GM18873 (cell line): ENCODE measurements at regions not wholly inside any gene's neighbourhood (a gene's known extent, or its start where the extent isn't known, plus 50 kb on each side); places are given as distances from the start of the nearest gene placed in this dataset.

Experiments used
- ATAC-seq: cut with Tn5 transposase; IDR thresholded peaks from one replicate; pipeline ENCODE4 v1.9.1; 2021; ENCODE audit warnings: mild to moderate bottlenecking, moderate library complexity, moderate number of reproducible peaks; ENCODE audit not compliant: unreplicated experiment, low FRiP score

DNA sequence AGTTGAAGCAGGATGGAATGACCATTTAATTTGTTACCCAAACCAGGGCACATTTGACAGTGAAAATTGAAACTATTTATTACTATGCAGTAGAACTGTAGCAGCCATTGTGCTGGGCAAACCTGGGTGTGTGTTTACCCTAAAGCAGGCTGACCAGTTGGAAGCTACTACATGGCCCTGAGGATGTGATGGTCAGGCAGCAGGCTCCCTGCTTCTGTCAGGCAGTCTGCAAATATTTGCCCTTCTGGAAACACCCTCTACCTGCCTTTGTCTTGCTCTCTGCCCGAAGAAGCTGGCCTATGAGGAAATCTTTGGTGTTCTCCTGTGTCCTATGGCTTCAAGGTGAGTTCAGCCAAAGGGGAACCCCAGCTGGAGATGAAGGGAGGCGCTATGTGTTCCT is 600.1 kb upstream of the KIRREL3 start:
- no peak for ATAC-seq

DNA sequence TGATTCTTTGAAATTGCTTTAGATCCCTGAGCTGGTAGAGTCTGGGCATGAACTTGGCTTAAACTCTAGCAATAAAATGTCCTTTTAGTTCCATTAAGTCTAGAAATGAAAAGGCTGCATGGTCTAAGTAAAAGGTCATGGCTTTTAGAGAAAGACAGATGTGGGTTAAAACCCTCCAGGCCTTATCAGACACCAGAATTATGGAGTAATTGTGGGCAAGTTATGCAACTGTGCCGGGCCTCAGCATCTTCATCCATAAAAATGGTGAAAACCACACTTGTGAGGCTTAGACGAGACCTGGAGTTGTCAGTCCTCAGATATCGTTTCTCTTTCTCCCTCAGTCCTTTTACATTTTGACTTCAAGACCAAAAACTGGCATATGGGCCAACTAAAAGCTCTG is 597.9 kb upstream of the KIRREL3 start:
- ATAC-seq: no peak

DNA sequence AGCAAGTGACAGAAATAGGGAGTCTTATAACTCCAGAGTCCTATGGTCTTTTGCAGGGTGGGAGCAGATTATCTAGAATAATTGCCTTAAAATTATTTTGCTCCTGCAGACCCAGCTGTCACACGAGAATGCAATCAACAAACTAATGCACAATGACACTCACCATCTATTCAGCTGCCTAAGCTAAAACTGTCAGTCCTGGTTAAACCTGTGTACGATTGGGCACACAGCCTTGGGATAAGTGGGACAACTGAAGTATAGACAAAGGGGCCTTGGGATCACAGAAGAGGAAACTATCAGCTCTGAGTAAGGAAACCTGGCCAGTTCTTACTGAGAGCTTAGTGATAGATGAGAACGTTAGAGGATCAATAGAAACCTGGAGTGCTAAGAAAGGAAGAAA is 595.9 kb upstream of the KIRREL3 start:
- ATAC-seq: no peak

DNA sequence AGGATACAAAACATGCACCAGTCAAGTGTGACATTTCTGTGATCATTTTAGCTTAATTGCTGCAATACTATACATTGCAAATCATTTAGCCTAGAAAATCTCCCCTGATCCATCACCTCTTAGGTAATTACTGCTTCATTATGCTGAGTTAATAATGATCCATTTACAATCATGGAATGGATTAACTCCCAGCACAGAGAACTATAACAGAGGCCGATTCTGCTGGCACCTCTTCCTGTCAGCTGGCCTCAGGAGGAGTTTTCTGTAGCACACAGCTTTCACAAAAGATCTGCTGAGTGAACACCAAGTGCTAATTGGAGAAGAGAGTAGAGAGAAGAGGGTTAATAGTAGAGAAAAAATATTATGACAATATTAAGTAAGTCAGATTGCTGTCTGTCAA is 591.8 kb upstream of the KIRREL3 start:
- no peak for ATAC-seq

DNA sequence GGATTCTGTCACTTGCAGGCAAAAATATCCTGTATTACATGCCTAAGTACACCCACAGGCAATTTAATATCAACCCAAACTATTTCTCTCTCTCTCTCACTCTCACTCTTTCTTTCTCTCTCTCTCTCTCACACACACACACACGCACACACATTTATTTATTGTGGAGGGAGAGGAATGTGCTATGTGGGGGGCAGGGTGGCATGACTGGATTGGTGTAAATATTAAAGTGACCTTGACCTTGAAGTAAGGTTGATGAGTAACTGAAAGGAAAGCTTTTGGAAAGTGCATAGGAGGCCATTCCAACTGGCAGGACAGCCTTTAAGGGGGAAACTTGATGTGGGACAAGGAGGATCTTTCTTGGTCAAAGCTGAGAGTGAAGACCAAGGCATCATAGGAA is 589.7 kb upstream of the KIRREL3 start:
- no peak for ATAC-seq

DNA sequence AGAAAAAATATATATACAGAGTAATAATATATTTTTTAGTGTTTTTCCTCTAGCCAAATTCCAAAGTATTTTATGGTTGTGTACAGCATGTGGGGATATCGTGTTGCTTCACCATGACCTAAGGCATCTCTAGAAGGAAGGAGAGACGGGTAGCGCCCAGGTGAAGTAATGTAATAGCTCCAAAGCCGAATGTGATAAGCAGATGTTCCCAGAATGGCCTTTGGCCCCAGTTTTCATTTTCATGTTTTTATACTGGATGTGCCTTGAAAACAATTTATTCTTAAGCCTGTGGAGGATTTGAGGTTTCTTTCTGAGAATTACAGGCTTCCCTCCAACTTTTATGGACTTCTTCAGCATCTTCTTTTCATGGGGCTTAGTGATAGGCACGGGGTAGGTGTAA is 587.9 kb upstream of the KIRREL3 start:
- no peak for ATAC-seq

DNA sequence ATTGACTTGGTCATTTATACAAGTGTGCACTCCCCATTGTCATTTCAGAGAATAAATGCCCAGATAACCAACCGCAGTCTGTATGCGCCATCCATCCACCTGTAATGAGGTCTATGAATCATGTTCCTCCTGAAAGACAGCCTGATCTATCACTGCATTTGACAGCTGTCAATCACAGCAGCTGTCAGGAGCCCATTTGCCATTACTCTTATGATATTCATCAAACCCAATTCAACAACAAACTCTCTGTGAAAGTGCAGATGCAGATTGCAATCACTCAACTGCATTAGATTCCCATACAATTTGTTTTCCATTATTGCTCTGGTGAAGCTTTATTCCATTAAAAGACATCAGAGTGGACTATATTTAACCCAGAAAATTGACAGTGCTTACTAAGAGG is 586.9 kb upstream of the KIRREL3 start:
- no peak for ATAC-seq

DNA sequence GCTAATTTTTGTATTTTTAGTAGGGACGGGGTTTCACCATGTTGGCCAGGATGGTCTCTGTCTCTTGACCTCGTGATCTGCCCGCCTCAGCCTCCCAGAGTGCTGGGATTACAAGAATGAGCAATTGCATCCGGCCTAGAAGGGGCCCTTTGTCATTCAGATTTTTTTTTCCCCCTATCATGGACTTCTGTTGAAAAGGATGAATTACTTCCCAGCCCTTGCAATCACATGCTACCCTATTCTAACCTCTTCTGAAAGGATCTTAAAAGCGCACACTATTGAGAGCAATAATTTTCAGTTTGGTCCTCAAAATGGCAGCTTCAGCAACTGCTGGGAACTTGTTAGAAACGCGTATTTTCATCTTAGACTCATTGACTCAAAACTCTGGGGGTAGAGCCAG is 575.6 kb upstream of the KIRREL3 start:
- no peak for ATAC-seq

DNA sequence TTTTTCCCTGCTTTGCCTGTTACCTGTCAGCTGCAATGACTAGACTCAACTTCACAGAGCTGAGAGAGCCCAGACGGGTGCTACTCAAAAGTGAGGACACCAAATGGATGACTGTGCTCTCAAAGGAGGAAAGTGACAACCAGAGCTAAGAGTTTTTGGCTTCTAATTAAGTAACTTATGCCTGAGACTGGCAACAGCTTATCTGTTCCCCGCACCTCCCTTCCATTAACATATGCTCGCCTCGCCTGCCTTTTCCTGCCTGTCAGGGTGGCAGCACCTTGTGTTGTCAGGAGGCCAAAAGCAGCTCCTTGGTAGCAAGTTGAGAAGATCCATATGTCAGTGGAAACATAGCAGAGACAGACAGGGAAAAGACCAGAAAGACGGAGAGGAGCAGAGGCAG is 573.9 kb upstream of the KIRREL3 start:
- ATAC-seq: no peak

DNA sequence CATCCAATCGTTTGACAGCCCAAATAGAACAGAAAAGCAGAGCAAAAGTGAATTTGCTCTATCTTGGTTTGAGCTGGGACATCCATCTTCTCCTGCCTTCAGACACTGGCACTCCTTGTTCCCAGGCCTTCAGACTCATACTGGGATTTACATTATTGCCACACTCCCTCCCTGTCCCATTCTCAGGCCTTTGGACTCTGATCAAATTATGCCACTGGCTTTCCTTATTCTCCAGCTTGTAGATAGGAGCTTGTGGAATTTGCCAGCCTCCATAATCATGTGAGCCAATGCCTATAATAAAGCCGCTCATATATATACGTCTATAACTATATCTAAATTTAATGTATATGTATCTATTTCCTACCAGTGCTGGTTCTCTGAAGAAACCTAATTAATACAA is 568.3 kb upstream of the KIRREL3 start:
- ATAC-seq: no peak

DNA sequence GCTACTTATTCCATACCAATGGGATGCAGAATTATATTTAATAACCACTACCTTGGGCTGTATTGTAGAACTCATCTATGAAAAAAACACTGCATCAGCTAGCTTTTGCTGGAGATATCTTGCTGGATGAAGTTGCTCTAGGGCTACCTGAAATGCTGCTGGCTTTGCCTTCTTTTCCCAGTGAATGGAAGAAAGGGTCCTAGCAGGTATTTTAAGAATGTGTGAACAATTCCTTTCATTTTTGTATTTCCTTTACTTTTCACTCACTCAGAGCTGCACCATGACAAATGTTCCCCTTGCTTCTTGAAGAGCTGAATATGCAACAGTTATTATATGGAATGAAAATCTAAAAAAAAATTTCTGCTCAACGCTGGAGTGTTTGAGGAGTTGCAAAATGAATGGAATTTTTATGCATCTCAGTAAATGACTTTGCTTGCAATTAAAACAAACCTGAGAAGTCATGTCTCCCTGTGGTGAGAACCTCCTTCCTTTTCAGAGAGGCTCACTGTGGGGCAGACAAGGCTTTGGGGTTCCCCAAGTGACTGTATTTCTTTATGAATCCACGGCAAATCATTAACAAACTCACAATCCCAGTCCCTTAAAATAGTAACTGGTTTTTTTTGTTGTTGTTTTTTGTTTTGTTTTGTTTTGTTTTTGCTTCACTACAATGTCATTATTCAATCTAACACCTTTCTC is 566.8 kb upstream of the KIRREL3 start:
- ATAC-seq: no peak

DNA sequence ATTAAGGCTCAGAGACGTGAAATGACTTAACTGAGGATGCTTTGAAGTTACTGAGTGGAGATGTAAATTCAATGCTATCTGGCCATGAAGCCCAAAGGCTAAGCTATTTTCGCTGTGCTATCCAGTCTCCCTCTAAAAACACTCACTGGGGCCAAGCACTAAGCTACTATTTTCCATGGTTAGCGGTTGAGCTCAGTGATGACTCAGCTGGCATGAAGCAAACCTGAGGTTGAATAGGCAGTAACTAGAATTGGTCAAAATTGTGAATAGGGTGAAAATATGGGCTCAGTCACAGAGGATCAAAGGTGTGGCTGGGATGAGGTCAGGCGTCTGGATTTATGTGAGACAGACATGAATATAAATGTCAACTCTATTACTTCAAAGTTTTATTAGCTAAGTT is 564.2 kb upstream of the KIRREL3 start:
- no peak for ATAC-seq

DNA sequence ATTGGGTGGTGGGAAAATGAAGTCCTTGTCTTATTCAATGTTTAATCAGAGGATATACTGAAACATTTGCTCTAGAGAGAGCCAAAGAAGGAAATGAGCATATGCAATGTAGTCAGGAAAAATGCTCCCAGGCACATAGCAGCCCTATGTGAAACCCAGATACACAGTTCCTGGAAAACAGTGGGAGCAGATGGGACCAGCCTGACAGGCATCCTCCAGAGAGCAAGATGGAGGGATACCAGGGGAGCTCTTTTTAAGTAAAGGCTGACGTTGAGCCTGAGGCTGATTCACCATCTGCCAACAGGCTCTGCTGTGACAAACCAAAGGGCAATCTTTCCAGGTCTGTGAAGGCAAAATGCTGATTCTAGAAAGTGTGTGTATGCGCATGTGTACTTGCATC is 559.4 kb upstream of the KIRREL3 start:
- no peak for ATAC-seq

DNA sequence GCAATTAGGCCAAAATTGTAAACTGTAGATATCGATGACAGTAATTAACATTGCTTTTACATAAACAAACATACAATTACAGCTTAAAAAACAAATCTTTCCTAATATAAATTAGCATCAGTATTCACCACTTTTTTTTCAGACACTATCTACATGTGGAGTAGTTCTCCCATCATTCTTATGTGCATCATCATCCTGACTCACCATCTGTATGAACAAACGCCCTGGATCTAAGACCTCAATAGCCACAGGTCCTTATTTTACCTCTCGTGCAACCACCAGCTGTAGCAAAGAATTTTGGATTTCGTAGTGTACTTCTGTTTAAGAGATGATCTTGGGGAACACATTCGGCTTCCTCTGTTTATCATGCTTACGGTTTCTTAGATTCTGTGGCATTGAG is 551.9 kb upstream of the KIRREL3 start:
- ATAC-seq: no peak

DNA sequence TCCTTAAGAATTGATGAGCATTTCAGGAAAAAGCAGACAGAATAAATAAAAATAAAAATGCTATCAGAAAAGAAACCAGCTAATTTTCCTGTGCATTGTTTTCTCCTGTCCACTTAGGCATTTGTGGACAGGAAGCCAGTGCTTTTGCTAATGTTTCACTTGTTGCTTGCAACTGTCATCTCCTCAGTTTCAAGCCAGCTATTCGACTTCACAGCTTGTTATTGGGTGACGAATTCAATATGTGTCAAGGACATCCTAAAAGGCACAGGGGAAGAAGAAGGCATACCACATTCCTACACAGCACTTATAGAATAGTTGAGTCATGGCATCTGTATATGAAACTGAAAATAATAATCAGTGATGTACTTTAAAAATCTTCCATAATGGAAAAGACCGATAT is 530.6 kb upstream of the KIRREL3 start:
- peak; percentile 78 for ATAC-seq

DNA sequence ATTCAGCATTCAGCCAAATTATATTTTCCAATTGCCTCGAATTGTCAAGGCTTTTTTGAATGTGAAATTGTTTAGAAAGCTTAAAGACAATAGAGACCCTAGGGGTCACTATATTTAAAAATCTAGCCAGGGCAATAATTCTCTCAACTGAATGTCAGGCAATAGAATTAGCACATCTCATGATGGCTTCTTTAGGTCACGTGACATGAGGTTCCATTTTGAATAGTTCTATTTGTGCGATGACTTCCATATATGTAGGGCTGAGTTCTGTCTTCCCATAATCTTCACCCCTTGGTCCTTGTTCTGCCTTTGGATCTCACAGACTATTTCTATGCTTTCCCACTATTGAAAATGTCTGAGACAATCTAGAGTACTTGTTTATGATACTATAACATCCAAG is 527.7 kb upstream of the KIRREL3 start:
- ATAC-seq: no peak

DNA sequence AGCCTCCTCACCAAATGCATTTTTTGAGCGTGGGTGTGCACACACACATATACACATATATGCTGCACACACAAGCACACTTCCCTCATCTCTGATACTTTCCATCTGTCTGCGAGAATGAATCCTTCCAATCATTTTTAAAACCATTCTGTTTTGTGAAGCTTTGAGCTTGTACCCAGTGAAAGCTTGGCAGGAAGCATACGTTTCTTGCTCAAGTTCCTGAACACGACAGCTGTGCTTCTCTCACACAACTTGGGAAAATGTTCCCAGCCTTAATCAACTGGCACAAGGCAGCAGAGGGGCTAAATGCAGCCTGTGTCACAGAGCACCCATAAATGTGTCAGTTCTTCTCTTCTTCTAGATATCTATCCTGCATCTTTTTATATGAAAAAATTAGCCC is 524.0 kb upstream of the KIRREL3 start:
- no peak for ATAC-seq

DNA sequence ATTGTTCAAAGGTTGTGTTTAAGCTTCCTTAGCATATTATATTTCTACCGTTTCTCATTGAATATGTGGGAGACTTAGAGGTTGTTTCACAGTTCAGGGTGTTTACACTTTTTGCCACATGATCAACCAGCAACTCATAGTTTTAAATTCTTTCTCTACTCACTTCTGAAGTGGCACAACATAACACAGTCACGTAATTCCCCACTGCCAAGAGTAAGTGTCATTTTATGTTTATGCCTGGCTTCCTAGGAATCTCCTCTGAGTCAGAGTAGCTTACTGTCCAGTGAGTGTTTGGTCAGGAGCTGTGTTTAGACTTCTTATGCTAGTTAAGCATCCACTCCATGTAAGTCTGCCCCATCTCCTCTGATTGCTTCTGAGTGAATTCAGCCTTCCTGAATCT is 520.8 kb upstream of the KIRREL3 start:
- ATAC-seq: no peak

DNA sequence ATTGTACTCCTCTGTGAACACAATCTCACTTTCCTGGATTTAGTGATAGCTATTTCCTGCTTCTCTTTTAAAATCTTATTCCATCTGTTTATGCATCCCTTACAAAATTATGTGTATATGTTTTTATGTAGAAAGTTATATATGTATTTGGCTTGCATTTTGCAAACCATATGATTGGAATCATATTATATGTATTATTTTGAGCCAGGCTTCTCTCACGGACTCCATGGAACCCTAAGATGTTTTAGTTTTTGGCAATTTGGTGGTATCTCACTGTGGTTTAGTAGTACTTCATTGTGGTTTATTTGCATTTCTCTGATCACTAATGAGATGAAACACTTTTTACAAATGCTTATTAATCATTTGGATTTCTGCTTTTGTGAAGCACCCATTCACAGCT is 507.3 kb upstream of the KIRREL3 start:
- no peak for ATAC-seq

DNA sequence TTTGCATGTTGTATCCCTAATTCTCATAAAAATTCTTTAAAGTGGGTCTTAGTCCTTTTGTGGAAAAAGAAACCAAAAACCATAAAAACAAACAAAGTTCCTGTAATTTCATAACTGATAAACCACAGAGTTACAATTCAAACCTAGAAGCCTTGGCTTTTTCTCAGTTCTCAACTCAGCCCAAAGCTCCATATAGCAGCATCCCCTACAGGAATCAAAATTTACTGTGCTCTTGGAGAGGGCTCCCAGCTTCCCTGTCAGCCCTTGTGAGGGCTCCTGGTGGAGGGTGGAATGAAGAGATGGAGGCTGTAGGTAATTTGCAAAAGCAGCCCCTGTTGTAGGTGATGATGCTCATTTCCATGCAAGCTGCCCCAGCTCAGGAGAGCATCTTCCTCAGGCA is 506.1 kb upstream of the KIRREL3 start:
- no peak for ATAC-seq

DNA sequence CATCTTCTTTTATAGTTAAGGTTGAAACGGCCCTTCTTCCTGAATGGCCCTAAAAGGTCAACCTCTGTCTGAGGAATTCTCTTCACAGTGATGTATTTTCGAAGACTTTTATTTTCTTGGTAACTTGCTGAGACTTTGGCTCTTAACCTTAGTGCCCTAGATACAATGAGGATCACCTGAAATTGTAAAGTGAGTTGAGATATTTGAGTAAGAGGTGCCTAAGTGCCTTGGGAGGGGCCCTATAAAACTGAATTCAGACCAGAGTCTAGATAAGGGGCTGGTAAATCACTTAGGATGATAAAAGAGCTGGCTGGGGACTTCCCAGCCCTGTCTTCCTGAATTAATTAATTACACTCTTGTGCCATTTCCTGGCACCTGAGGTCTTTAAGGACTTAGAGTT is 505.6 kb upstream of the KIRREL3 start:
- no peak for ATAC-seq

DNA sequence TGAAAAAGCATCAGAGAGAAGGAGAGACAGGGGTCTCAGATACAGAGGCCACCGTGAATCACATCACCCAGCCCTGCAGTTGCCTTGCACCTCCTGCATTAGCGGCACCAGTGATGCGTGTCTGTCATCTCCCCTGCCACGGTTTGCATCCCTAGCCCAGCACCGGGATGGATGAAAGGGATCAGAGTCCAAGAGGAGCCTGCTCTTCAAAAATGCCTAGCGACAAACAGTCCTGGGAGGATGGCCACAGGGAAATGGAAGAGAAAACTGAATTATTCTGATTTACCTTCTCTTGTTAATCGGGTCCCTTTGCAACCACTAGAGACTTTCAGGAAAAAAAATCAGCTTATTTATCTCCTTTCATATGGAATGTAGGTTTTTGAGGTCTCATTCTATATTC is 495.6 kb upstream of the KIRREL3 start:
- ATAC-seq: no peak
